ENCODE measurements at regions not wholly inside any gene's neighbourhood (a gene's known extent, or its start where the extent isn't known, plus 50 kb on each side); places are given as distances from the start of the nearest gene placed in this dataset.
"Not testable (repeated sequence)": the region's sequence is repeated elsewhere in the genome, so short reads cannot be mapped to it uniquely, and the experiment has no call there.

DNA sequence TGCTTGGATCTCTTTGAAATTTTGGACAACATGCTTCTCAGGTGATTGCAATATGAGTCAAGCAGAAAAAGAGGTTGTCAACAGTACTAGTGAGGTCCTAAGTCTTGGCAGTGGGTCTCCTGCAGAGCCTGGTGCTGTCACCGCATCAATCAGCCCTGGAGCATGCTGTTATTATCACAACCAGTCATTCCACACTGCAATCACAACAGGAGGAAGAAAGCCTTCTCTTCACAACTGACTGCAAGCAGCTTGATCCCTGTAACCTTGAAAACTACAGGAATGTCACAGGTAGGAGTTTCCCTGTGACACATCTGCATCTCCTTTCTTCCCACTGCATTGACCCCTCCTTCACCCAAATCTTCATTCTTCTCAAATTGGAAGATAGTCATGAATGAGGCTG, 451.1 kb upstream of the ATP11B start:
- TF ChIP-seq CTCF (IDR thresholded peaks at IDR 0.05; ENCODE audit: extremely low read depth, low read depth, low read length): no peak
- Histone ChIP-seq H3K4me2 (ENCODE audit: insufficient read depth, low read length) (no peak overlapping the region), H3K4me3 (ENCODE audit: insufficient read depth, low read length) (no peak overlapping the region), H3K27ac (ENCODE audit: low read depth, low read length) (no peak overlapping the region), H3K4me1 (ENCODE audit: insufficient read depth, low read length) (no peaks in the 10 kb centered on the region), H3K9me3 (ENCODE audit: low read depth, low read length) (no peaks in the 10 kb centered on the region), H3K27me3 (ENCODE audit: insufficient read depth, low read length) (no peaks in the 10 kb centered on the region), H3K79me2 (ENCODE audit: insufficient read depth, low read length) (no peaks in the 10 kb centered on the region), H4K20me1 (ENCODE audit: insufficient read depth, low read length) (no peaks in the 10 kb centered on the region), H2AFZ (ENCODE audit: low read length) (no peak overlapping the region), H3K36me3 (ENCODE audit: insufficient read depth, low read length) (no peaks in the 10 kb centered on the region)
- DNase-seq (ENCODE audit: insufficient read length, low spot score, missing footprints): no peak

- not testable (repeated sequence) for H3K36me3 ChIP-seq (ENCODE audit: insufficient read depth, low read length); H3K27ac ChIP-seq (ENCODE audit: low read depth, low read length); H3K4me3 ChIP-seq (ENCODE audit: insufficient read depth, low read length); H3K79me2 ChIP-seq (ENCODE audit: insufficient read depth, low read length); H2AFZ ChIP-seq (ENCODE audit: low read length); H3K4me1 ChIP-seq (ENCODE audit: insufficient read depth, low read length); DNase-seq (ENCODE audit: insufficient read length, low spot score, missing footprints); H4K20me1 ChIP-seq (ENCODE audit: insufficient read depth, low read length); H3K4me2 ChIP-seq (ENCODE audit: insufficient read depth, low read length); H3K9me3 ChIP-seq (ENCODE audit: low read depth, low read length); H3K27me3 ChIP-seq (ENCODE audit: insufficient read depth, low read length)
These were observed 449.3 kb upstream of the ATP11B start for GRCh38 chr3:182344026-182344425.

DNA sequence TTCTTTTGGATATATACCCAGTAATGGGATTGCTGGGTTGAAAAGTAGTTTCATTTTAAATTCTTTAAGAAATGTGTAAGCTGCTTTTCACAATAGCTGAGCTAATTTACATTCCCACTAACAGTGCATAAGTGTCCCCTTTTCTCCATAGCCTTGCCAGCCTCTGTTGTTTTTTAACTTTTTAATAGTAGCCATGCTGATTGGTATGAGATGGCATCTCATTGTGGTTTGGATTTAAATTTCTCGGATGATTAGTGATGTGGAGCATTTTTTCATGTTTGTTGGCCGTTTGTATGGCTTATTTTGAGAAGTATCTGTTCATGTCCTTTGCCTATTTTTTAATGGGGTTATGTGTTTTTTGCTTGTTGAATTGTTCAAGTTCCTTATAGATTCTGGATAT, 444.3 kb upstream of the ATP11B start:
- DNase-seq (ENCODE audit: insufficient read length, low spot score, missing footprints): no peak
- TF ChIP-seq CTCF (IDR thresholded peaks at IDR 0.05; ENCODE audit: extremely low read depth, low read depth, low read length): no peak
- no peaks in the 10 kb centered on the region for H3K27me3 ChIP-seq (ENCODE audit: insufficient read depth, low read length)
- no peak overlapping the region for H3K4me3 ChIP-seq (ENCODE audit: insufficient read depth, low read length)
- no peak overlapping the region for H2AFZ ChIP-seq (ENCODE audit: low read length)
- no peak overlapping the region for H3K4me2 ChIP-seq (ENCODE audit: insufficient read depth, low read length)
- H3K27ac ChIP-seq (ENCODE audit: low read depth, low read length): no peak overlapping the region
- H3K36me3 ChIP-seq (ENCODE audit: insufficient read depth, low read length): no peaks in the 10 kb centered on the region
- H3K79me2 ChIP-seq (ENCODE audit: insufficient read depth, low read length): no peaks in the 10 kb centered on the region
- no peaks in the 10 kb centered on the region for H4K20me1 ChIP-seq (ENCODE audit: insufficient read depth, low read length)
- H3K9me3 ChIP-seq (ENCODE audit: low read depth, low read length): no peaks in the 10 kb centered on the region
- no peaks in the 10 kb centered on the region for H3K4me1 ChIP-seq (ENCODE audit: insufficient read depth, low read length)

DNA sequence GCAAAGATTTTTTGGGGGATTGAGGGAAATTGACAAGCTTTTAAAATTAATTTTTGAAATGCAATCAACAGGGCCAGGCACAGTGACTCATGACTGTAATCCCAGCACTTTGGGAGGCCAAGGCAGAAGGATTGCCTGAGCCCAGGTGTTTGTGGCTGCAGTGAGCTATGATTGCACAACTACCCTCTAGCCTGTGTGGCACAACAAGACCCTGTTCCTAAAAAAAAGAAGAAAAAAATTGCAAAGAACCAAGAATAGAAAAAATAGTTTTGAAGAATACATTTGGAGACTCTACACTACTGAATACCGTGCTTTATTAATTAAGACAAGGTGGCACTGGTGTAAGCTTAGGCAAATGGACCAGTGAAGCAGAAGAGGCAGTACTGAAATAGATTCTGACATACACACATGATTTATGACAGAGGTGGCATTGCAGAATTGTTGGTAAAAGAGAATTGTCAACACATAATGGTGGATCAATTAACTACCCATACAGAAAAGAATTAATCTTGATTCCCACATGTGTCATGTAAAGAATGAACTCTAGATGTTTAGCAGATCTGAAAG, 443.3 kb upstream of the ATP11B start:
- H4K20me1 ChIP-seq (ENCODE audit: insufficient read depth, low read length): no peaks in the 10 kb centered on the region
- H2AFZ ChIP-seq (ENCODE audit: low read length): no peak overlapping the region
- no peak overlapping the region for H3K4me3 ChIP-seq (ENCODE audit: insufficient read depth, low read length)
- no peaks in the 10 kb centered on the region for H3K36me3 ChIP-seq (ENCODE audit: insufficient read depth, low read length)
- DNase-seq (ENCODE audit: insufficient read length, low spot score, missing footprints): no peak
- H3K79me2 ChIP-seq (ENCODE audit: insufficient read depth, low read length): no peaks in the 10 kb centered on the region
- H3K4me1 ChIP-seq (ENCODE audit: insufficient read depth, low read length): no peaks in the 10 kb centered on the region
- H3K4me2 ChIP-seq (ENCODE audit: insufficient read depth, low read length): no peak overlapping the region
- H3K27ac ChIP-seq (ENCODE audit: low read depth, low read length): no peak overlapping the region
- no peaks in the 10 kb centered on the region for H3K27me3 ChIP-seq (ENCODE audit: insufficient read depth, low read length)
- no peak for TF ChIP-seq CTCF (IDR thresholded peaks at IDR 0.05; ENCODE audit: extremely low read depth, low read depth, low read length)
- no peaks in the 10 kb centered on the region for H3K9me3 ChIP-seq (ENCODE audit: low read depth, low read length)
